Ammon's horn (tissue), 1 donor: ENCODE measurements at regions not wholly inside any gene's neighbourhood (a gene's known extent, or its start where the extent isn't known, plus 50 kb on each side); places are given as distances from the start of the nearest gene placed in this dataset.
"Not testable (repeated sequence)": the region's sequence is repeated elsewhere in the genome, so short reads cannot be mapped to it uniquely, and the experiment has no call there.

Experiments used
- DNase-seq: peaks from one replicate; pipeline ENCODE4 v3.0.0-alpha.2; 2016; ENCODE audit warnings: low spot score

DNA sequence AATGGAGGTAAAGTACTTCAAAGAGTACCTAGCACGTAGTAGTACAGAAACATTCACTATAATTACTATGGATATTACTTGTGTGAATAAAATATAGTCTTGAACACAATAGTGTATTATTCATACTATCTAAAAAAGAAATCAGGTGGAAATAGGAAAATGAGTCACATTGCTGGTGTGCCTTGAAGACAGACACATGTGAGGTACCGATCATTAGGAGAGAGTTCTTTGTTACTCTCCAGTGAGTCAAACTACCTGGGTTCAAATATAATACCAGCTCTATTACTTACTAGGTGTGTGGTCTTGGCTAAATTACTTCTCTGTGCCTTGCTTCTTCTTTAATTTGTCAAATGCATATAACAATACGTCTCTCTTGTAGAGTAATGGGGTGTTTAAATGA, 50.8 kb upstream of the BEND6 start:
- DNase-seq = no peak

DNA sequence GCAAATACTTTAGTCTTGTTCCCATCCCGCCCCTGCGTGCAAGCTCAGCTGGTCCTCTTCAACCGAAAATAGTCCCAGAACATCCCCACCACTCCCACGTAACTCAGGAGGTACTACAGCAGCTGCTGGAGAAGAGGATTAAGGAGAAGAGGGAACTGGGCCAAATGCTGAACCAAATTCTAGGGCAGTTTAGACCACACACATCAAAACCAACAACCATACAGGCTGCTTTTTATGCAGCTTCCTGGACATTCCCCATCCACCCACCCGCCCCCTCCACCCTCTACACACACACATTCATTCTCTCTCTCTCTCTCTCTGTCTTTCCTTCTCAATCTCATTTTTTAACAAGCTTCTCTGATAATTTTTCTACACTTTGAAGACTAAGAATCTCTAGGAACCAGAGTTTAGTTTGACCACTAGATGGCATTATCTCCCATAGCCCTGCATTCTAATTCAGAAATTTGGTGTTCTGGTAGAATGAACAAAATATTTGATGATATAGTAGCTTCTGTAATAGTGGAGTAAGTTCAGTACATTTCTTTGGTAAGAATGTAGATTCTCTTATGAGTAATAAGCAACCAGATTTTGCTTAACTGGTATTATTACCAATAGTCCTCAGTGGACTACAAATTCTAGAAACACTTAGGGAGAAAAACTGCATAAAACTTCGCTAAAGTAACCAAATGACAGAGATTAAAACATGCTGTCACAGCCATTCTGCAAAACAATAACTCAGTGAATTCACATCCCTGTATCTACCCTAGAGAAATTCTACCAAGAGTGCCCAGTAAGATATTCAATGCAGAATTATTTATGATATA, 52.1 kb upstream of the BEND6 start:
- DNase-seq = peak; percentile 46

GRCh38 chr6:56900784-56901183, 54.1 kb upstream of the BEND6 start:
- DNase-seq = no peak

DNA sequence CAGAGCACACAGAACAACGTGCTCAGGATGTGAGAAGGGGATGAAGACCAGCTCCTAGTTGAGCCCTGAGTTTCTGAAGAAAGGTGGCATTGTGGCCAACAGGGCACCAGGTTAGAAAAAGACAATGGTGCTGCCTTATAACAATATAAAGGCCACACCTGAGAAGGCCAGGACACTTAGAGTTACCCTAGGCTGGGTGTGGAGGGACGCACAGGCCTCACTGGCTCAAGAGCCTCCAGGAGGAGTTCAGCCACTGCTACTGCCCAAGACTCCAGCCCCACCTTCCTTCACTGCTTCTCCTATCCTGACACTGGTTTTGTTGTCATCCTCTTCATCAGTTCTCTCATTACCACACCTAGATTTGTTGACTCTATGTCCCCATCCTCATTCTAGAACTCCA, 55.2 kb upstream of the BEND6 start:
- DNase-seq = no peak

DNA sequence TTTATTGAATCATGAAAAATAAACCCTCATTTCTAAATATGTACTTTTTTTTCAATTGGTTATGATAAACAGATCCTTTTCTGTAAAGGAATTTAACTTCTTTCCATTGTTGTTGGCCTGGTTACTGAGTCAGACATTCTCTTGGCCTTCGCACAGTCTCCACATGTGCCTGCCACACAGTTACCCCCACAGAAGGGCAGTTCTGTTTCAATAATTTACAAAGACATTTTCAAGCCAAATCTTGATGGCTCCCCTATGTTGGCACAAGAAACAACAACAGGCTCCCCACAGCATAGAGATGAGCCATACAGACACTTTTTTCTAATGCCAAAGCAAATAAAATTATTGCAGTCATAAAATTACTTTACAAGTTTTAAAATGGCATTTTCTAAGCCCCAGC, 55.6 kb upstream of the BEND6 start:
- no peak for DNase-seq

- no peak for DNase-seq
These were observed 56.9 kb upstream of the BEND6 start for GRCh38 chr6:56897789-56898529.

- DNase-seq = no peak
These were observed 63.2 kb upstream of the BEND6 start for GRCh38 chr6:56891754-56892153.

- peak; percentile 51 for DNase-seq
These were observed 64.1 kb upstream of the BEND6 start for GRCh38 chr6:56890683-56891429.

GRCh38 chr6:56890066-56890465, 64.8 kb upstream of the BEND6 start:
- no peak for DNase-seq

DNA sequence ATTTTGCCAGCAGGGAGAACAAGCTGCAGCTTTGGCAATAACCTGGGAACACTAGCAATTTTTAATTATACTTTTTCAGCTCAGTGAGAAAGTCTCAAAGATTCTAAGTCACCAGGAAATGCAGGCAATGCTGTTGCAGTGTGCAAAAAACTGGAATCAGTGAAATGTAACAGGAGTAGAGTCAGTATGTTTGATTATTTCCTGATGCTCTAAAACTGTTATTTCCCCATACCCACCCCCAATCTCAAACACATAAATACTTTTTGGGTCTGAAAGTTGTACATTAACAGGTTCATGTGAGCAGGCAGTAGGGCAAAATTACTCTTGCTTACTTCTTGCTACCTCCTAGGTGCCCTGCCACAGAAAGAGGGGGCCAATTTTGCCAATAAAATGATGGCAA, 65.4 kb upstream of the BEND6 start:
- DNase-seq = no peak

GRCh38 chr6:56888687-56889086, 66.2 kb upstream of the BEND6 start:
- DNase-seq = no peak

DNA sequence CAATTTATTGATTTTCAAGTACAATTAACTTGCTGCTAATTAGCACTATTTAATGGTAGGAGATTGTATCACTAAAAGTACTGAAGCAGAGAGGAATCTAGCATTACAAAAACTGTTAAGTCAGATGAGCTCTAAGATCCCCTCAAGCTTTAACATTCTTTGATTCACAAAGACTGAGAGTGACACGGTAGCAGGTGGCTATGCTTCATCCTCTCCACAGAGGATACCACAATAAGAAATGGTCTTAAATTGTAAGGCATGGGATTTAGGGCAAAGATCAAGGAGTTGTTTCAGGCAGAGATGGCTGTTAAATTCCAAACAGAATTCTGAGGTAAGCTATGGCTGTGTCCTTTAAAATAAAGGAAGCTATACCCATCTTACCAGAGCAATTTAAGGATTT, 67.8 kb upstream of the BEND6 start:
- no peak for DNase-seq

DNA sequence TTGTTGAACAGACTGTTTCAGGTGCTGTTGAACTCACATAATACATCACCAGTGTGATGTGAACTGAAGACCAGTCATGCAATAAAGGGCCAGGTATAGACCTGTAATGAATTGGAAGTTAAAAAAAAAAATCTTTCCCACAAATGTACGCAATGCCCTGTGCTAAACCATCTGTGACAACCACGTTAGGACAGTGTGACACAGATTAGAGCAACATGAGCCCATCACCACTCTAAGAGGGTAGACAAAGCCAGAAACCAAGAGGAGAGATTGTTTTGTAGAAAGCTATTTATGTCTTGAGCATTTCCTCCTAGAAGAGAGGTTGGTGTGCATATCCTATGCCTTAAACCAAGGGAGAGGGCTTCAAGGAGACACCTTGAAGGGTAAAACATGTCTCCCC, 77.0 kb upstream of the BEND6 start:
- no peak for DNase-seq

DNA sequence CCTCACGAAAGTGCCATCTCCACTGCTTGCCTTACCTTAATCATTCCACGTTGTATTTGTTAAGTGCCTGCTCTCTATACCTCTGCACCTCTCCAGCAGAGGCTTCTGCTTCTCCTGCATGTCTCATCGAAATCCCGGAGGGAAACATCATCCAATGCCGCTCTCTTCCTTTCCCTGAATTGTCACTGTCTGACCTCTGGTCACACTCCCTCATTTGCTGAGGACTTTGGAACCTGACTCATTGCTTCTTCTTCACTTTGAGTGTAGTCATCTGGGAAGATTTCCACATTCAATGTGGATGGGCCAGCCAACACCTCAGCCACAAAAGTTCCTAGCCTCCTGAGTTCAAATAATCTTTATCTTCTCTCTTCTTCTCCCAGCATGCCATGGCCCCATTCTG, 78.9 kb upstream of the BEND6 start:
- DNase-seq = no peak

DNA sequence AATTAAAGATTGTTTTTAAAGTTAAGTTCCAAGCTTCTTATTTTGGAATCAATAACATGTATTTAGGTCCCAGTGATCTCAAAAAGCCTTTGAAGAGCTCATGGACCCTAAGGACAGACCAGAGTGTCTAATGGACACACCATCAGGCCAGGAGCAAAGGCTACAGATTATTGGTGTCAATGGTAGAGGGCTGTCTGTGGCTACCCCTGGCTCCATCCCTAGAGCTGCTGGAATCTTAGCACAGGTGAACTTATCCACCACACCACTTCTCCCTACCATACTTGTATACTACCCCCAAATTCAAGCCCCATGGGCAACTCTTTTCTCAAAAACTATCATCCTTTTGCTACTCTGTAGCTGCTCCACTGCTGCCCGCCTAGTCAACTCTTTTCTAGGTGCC, 79.4 kb upstream of the BEND6 start:
- DNase-seq = no peak

DNA sequence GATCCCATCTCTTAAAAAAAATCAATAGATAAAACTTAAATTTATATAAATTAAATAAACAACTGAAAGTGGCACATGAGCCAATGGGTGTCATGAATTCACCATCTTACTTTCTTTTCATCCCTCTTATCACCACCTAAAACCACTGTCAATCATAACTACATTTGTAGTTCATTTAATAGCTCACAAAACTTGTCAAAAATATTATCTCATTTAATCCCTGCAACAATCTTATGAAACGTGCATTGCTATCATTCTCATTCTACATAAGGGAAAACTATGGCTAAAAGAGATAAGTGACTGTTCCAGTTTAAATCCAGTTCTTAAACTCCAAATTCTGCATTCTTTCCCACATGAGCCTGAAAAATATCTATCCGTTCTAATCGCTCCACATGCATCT, 80.6 kb upstream of the BEND6 start:
- no peak for DNase-seq

DNA sequence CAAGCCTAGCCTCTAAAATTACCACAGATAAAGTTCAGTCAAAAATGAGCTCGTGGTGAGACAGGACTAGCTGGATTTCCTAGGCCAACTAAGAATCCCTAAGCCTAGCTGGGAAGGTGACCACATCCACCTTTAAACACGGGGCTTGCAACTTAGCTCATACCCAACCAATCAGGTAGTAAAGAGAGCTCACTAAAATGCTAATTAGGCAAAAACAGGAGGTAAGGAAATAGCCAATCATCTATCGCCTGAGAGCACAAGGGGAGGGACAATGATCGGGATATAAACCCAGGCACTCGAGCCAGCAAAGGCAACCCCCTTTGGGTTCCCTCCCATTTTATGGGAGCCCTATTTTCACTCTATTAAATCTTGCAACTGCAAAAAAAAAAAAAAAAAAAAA, 84.9 kb upstream of the BEND6 start:
- not testable (repeated sequence) for DNase-seq

DNA sequence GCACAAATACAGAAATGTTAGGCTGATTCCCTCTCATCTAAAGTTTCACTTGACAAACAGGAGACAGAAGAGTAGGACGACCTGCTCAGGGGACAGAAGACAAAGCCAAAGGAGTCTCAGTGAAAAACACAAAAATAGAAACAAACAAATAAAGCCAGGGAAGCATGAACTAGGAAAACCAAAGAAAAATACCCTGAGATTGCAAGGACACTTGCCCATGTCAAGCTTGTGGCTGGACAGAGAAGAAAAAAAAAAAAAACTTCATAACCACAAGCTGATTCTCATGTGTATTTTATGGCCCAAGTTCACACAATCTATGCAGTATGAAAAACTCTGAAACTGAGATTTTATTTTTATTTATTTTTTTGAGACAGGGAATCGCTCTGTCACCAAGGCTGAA, 85.6 kb upstream of the BEND6 start:
- no peak for DNase-seq

DNA sequence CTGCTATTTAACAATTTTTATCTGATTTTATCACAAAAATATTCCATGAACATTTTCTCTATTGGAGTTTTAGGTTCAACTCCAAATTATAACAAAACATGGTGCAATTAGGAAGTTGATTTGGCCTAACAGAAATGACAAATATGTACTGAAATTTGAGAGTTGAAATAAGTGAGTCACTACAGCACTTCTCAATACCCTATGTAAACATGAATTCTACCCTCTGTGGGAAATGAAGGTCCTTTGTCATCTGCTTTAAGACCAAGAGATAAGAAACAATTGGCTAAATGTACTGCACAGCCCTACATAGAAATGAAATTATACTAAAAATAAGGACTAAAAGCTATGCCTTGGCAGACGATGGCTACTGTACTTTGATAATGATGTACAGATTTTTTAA, 86.2 kb upstream of the BEND6 start:
- DNase-seq = no peak

DNA sequence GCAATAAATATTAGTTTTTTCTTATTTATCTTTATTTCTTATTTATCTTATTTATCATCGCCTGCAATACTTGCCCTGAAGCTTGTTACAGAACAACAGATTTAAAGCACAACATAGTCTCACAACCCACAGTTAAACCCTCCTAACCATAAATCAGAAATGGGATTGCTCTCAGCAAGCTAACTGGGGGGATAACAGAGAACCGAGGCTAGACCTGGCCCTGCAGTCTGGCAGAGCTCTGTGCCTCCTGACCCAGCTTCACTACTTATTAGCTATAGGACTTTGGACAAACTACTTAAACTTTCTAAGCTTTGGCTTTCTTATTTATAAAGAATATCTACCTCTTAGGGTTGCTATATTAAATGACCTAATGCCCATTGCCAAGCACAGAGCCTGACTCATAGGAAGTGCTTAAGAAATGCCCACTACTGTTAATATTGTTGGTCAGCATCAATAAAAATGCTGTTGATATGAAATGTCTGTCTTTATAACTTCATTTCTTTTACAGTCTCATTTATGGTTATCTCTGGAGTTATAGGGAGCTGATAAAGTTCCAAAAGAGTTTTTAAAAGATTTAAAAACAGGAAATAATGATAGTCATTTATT, 87.9 kb upstream of the BEND6 start:
- DNase-seq = no peak

DNA sequence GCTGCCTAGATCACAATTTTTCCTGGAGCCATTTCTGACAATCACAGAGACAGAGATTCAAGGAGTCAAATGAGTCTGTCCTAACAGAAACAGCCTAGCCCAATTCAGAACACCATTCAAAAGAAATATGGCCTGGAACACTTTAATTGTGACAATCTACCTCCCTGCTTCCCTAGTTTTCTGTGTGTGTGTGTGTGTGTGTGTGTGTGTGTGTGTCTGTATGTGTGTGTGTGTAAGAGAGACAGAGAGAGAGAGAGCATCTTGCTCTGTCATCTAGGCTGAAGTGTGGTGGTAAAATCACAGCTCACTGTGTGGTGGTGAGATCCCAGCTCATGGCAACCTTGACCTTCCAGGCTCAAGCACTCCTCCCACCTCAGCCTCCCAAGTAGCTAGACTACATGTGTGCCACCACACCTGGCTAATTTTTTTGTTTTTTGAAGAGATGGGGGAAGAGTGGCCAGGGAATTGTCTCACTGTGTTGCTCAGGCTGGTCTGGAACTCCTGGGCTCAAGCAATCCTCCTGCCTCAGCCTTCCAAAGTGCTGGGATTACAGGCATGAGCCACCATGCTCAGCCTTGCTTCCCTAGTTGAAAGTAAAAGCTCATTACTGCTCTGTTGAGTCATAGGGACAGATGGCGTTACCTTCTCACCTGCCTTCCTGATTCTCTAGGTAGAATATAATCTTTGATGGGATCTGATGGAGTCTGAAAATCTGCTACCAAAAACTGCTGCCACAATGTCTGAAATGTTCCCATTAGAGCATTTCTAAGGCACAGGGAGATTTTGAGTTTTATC, 89.6 kb upstream of the BEND6 start:
- no peak for DNase-seq

DNA sequence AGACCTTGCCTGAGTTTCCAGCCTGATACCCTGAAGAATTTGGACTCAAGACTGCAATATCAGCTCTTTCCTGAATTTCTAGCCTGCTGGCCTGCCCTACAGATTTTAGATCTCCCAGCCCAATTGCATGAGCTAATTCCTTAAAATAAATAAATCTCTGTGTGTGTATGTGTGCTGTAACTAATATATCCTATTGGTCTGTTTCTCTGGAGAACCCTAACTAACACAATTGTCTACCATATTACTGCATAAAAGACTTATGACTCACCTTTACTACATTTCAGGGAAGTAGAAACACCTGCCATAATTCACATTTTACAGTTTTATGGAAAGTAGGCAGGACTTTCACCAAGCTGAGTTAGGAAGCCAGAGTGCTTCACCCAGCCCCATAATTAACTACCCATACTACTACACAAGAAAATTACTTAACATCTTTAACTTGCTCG, 90.7 kb upstream of the BEND6 start:
- DNase-seq = no peak
